ENCODE measurements at regions not wholly inside any gene's neighbourhood (a gene's known extent, or its start where the extent isn't known, plus 50 kb on each side); places are given as distances from the start of the nearest gene placed in this dataset.

DNA sequence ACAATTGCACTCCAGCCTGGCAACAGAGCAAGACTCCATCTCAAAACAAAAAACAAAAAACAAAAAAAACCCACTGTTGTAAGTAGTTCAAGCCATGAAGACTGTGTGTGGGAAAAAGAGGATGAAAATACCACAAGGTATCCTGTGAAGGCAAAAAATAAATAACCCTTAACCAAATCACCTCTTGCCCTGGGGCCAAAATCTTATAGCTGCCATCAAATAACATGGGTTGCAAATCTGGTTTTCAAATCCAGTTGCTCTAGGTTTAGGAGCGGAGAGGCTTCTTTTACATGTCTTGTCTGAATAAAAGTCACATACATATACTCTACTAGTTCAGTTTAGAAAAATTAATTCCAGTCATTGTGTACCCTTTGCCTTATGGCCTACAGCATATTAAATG lies 87.0 kb upstream of the STT3B start:
- H3K4me3 ChIP-seq (ENCODE audit: low read depth, low read length) = no peak overlapping the region
- no peaks in the 10 kb centered on the region for H3K27me3 ChIP-seq (ENCODE audit: control insufficient read depth, insufficient read depth, low read length)
- no peaks in the 10 kb centered on the region for H3K36me3 ChIP-seq (ENCODE audit: control insufficient read depth, insufficient read depth, low read length)
- TF ChIP-seq, protein P1, sequence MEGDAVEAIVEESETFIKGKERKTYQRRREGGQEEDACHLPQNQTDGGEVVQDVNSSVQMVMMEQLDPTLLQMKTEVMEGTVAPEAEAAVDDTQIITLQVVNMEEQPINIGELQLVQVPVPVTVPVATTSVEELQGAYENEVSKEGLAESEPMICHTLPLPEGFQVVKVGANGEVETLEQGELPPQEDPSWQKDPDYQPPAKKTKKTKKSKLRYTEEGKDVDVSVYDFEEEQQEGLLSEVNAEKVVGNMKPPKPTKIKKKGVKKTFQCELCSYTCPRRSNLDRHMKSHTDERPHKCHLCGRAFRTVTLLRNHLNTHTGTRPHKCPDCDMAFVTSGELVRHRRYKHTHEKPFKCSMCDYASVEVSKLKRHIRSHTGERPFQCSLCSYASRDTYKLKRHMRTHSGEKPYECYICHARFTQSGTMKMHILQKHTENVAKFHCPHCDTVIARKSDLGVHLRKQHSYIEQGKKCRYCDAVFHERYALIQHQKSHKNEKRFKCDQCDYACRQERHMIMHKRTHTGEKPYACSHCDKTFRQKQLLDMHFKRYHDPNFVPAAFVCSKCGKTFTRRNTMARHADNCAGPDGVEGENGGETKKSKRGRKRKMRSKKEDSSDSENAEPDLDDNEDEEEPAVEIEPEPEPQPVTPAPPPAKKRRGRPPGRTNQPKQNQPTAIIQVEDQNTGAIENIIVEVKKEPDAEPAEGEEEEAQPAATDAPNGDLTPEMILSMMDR (IDR thresholded peaks at IDR 0.05; ENCODE audit: insufficient read depth, low read length, severe bottlenecking) = no peak
- DNase-seq (ENCODE audit: low read depth) = no peak
- no peak for FAIRE-seq

- H3K36me3 ChIP-seq (ENCODE audit: control insufficient read depth, insufficient read depth, low read length) = no peaks in the 10 kb centered on the region
- FAIRE-seq = peak; percentile 47
- no peak overlapping the region for H3K4me3 ChIP-seq (ENCODE audit: low read depth, low read length)
- no peaks in the 10 kb centered on the region for H3K27me3 ChIP-seq (ENCODE audit: control insufficient read depth, insufficient read depth, low read length)
- peak; percentile 42 for DNase-seq (ENCODE audit: low read depth)
- TF ChIP-seq, protein P1 (IDR thresholded peaks at IDR 0.05; ENCODE audit: insufficient read depth, low read length, severe bottlenecking) = peak; percentile 89
Observed at GRCh38 chr3:31448035-31448881, 84.5 kb upstream of the STT3B start.

- no peak for FAIRE-seq
- Histone ChIP-seq H3K36me3 (ENCODE audit: control insufficient read depth, insufficient read depth, low read length) (no peaks in the 10 kb centered on the region), H3K27me3 (ENCODE audit: control insufficient read depth, insufficient read depth, low read length) (no peaks in the 10 kb centered on the region), H3K4me3 (ENCODE audit: low read depth, low read length) (no peak overlapping the region)
- no peak for DNase-seq (ENCODE audit: low read depth)
- TF ChIP-seq, protein P1 (IDR thresholded peaks at IDR 0.05; ENCODE audit: insufficient read depth, low read length, severe bottlenecking) = no peak
Observed at GRCh38 chr3:31448882-31449243, 83.9 kb upstream of the STT3B start.

- TF ChIP-seq, protein P1 (IDR thresholded peaks at IDR 0.05; ENCODE audit: insufficient read depth, low read length, severe bottlenecking) = no peak
- FAIRE-seq = no peak
- no peak for DNase-seq (ENCODE audit: low read depth)
- Histone ChIP-seq H3K36me3 (ENCODE audit: control insufficient read depth, insufficient read depth, low read length) (no peaks in the 10 kb centered on the region), H3K4me3 (ENCODE audit: low read depth, low read length) (no peak overlapping the region), H3K27me3 (ENCODE audit: control insufficient read depth, insufficient read depth, low read length) (no peaks in the 10 kb centered on the region)
Observed at GRCh38 chr3:31449318-31449717, 83.4 kb upstream of the STT3B start.

- TF ChIP-seq, protein P1 (IDR thresholded peaks at IDR 0.05; ENCODE audit: insufficient read depth, low read length, severe bottlenecking) = no peak
- Histone ChIP-seq H3K27me3 (ENCODE audit: control insufficient read depth, insufficient read depth, low read length) (no peaks in the 10 kb centered on the region), H3K36me3 (ENCODE audit: control insufficient read depth, insufficient read depth, low read length) (no peaks in the 10 kb centered on the region), H3K4me3 (ENCODE audit: low read depth, low read length) (no peak overlapping the region)
- no peak for DNase-seq (ENCODE audit: low read depth)
- no peak for FAIRE-seq
Observed at GRCh38 chr3:31450345-31450744, 82.4 kb upstream of the STT3B start.

Measured in bronchial epithelial cell (primary cell).